Ovary (tissue), 3 donors: ENCODE measurements at regions not wholly inside any gene's neighbourhood (a gene's known extent, or its start where the extent isn't known, plus 50 kb on each side); places are given as distances from the start of the nearest gene placed in this dataset.

Experiments
- POLR2A ChIP-seq: fragments of 450-650 bp; IDR thresholded peaks from one replicate; pipeline ENCODE4 v1.6.1; 2017; ENCODE audit warnings: antibody characterized with exemption, mild to moderate bottlenecking, moderate library complexity
- TF ChIP-seq, protein P1 (sequence below), 3 donors: fragments of 450-650 bp in 2 of 3; fragments of 200-600 bp in 1 of 3; IDR thresholded peaks; one replicate each; pipeline versions ENCODE4 v1.5.1 to v1.8.0; 2016 to 2022; ENCODE audit warnings: antibody characterized with exemption in 3 of 3, mild to moderate bottlenecking in 1 of 3
- donor health status: DM: no; HTN: no; CAD: no.

DNA sequence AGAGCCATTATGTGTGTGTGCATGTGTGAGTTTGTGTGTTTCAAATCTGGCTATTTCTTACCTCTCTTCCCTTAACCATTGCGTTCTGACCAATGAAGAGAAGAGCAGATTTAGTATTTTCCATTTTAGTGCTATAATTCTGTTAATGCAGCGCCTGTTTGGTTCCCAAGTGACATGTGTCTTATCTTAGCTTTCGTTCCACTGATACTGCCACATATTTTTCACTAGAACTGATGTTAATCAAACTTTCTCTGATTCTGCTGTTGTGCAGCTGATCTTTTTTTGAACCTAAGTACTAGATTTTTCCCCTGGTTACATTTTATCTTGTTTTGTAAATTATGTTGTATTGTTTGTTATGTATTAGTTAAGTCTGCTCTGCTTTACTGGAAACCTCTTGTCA is 152.9 kb upstream of the MID1 start:
- TF ChIP-seq, protein P1, sequence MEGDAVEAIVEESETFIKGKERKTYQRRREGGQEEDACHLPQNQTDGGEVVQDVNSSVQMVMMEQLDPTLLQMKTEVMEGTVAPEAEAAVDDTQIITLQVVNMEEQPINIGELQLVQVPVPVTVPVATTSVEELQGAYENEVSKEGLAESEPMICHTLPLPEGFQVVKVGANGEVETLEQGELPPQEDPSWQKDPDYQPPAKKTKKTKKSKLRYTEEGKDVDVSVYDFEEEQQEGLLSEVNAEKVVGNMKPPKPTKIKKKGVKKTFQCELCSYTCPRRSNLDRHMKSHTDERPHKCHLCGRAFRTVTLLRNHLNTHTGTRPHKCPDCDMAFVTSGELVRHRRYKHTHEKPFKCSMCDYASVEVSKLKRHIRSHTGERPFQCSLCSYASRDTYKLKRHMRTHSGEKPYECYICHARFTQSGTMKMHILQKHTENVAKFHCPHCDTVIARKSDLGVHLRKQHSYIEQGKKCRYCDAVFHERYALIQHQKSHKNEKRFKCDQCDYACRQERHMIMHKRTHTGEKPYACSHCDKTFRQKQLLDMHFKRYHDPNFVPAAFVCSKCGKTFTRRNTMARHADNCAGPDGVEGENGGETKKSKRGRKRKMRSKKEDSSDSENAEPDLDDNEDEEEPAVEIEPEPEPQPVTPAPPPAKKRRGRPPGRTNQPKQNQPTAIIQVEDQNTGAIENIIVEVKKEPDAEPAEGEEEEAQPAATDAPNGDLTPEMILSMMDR (IDR thresholded peaks at IDR 0.05): no peak
- TF ChIP-seq POLR2A: no peak
